K562 (cell line): ENCODE measurements at regions not wholly inside any gene's neighbourhood (a gene's known extent, or its start where the extent isn't known, plus 50 kb on each side); places are given as distances from the start of the nearest gene placed in this dataset.

Experiments
- ARID1B ChIP-seq: fragments of 450-650 bp; IDR thresholded peaks from 2 replicates; pipeline ENCODE4 v1.6.1; 2016; ENCODE audit warnings: antibody characterized with exemption, mild to moderate bottlenecking, inconsistent platforms
- ASH1L ChIP-seq: fragments of 450-650 bp; IDR thresholded peaks from 2 replicates; pipeline ENCODE4 v1.6.1; 2018; ENCODE audit warnings: borderline replicate concordance, mild to moderate bottlenecking, low read depth; ENCODE audit not compliant: partially characterized antibody
- CBX8 ChIP-seq: fragments of 200-600 bp; sonication (generic); IDR thresholded peaks from 2 replicates; pipeline ENCODE4 v1.6.1; 2012; ENCODE audit warnings: borderline replicate concordance, mixed run types, low read depth, mild to moderate bottlenecking, moderate library complexity, mixed read lengths, low read length, control low read depth, inconsistent platforms; ENCODE audit not compliant: poor library complexity, severe bottlenecking; ENCODE audit errors: extremely low read depth
- EGR1 ChIP-seq: fragments of 450-650 bp; conservative IDR thresholded peaks from 2 replicates; pipeline ENCODE4 v1.6.1; 2017; ENCODE audit warnings: mild to moderate bottlenecking
- KDM4B ChIP-seq, 2 experiments: fragments of 450-650 bp in 1 of 2; sonication (generic) in 1 of 2; IDR thresholded peaks; 2 replicates each; pipeline ENCODE4 v1.6.1; 2016 to 2017; ENCODE audit warnings: borderline replicate concordance in 2 of 2, antibody characterized with exemption in 1 of 2, low read depth in 1 of 2, mild to moderate bottlenecking in 1 of 2
- KLF1 ChIP-seq: fragments of 450-650 bp; IDR thresholded peaks from 2 replicates; pipeline ENCODE4 v1.6.1; 2016; ENCODE audit warnings: missing genetic modification characterization, missing compliant biosample characterization
- MAZ ChIP-seq, 2 experiments: fragments of 450-650 bp in 1 of 2; sonication (generic) in 1 of 2; formaldehyde crosslinking; IDR thresholded peaks in 1 of 2; conservative IDR thresholded peaks in 1 of 2; 2 replicates each; pipeline versions ENCODE4 v1.4.0 to v1.5.0; 2020; ENCODE audit warnings: mild to moderate bottlenecking in 1 of 2, missing genetic modification reagents in 1 of 2
- MLLT1 ChIP-seq, 2 experiments: fragments of 450-650 bp; IDR thresholded peaks; 2 replicates each; pipeline ENCODE4 v1.6.1; 2016
- NCOR1 ChIP-seq: fragments of 450-650 bp; IDR thresholded peaks from 2 replicates; pipeline ENCODE4 v1.6.1; 2016; ENCODE audit warnings: mild to moderate bottlenecking, moderate library complexity
- NR2C2 ChIP-seq, 2 experiments: fragments of 200-800 bp in 1 of 2; sonication (Bioruptor generic) in 1 of 2; sonication (generic) in 1 of 2; formaldehyde crosslinking in 1 of 2; IDR thresholded peaks; 2 replicates each; pipeline versions ENCODE4 v1.6.1 to v1.8.0; 2016 to 2022; ENCODE audit warnings: mild to moderate bottlenecking in 1 of 2, missing compliant biosample characterization in 1 of 2, missing genetic modification characterization in 1 of 2, missing genetic modification reagents in 1 of 2
- RNF2 ChIP-seq: sonication (generic); IDR thresholded peaks from 2 replicates; pipeline ENCODE4 v1.6.1; 2016
- SMAD4 ChIP-seq: fragments of 250-450 bp; sonication (Bioruptor Pico); conservative IDR thresholded peaks from 2 replicates; pipeline ENCODE4 v1.8.0; 2021; ENCODE audit warnings: inconsistent platforms, mild to moderate bottlenecking, moderate library complexity
- SRSF9 ChIP-seq: fragments of 200-400 bp; formaldehyde crosslinking; IDR thresholded peaks from 2 replicates; pipeline ENCODE4 v1.6.1; 2017; ENCODE audit warnings: low read depth, low read length, borderline replicate concordance
- TEAD4 ChIP-seq, 2 experiments: sonication (generic) in 1 of 2; formaldehyde crosslinking in 1 of 2; IDR thresholded peaks; 2 replicates each; pipeline versions ENCODE4 v1.6.1 to v1.8.0; 2012 to 2022; ENCODE audit warnings: borderline replicate concordance in 1 of 2, inconsistent platforms in 1 of 2, low read length in 1 of 2, mild to moderate bottlenecking in 1 of 2, missing genetic modification reagents in 1 of 2
- TFAP4 ChIP-seq: sonication (generic); formaldehyde crosslinking; IDR thresholded peaks from 2 replicates; pipeline ENCODE4 v1.8.0; 2022; ENCODE audit warnings: missing genetic modification reagents, mild to moderate bottlenecking, moderate library complexity, borderline replicate concordance
- ZNF75A ChIP-seq: fragments of 450-650 bp; formaldehyde crosslinking; IDR thresholded peaks from 2 replicates; pipeline ENCODE4 v1.4.0; 2020; ENCODE audit warnings: mild to moderate bottlenecking
- ZNF77 ChIP-seq: fragments of 250-450 bp; sonication (Bioruptor Pico); IDR thresholded peaks from 2 replicates; pipeline ENCODE4 v1.5.0; 2020

GRCh38 chr1:22296701-22297591 is 154.0 kb upstream of the WNT4 start (continued):
- TF ChIP-seq KLF1 (tag) (peak; percentile 98), TEAD4 (IDR thresholded peaks at IDR 0.05; ENCODE audit: low read length) (peak; percentile 63; the same call in 1 of the 2 replicates), TEAD4 (CRISPR knock-in tag; IDR thresholded peaks at IDR 0.05; ENCODE audit: borderline replicate concordance) (no peak), MLLT1 (IDR thresholded peaks at IDR 0.05) (peak in 1 of 2 experiments; percentile 94; a peak in 2 of 4 replicates), TFAP4 (CRISPR knock-in tag) (peak; percentile 44; the same call in 1 of the 2 replicates), MAZ (CRISPR knock-in tag; conservative IDR thresholded peaks at IDR 0.05 in 1 of 2, IDR thresholded peaks at IDR 0.05 in 1 of 2) (peak in 1 of 2 experiments; percentile 15; a peak in 1 of 4 replicates), SMAD4 (CRISPR knock-in tag) (peak; percentile 28; the same call in 1 of the 2 replicates), SRSF9 (no peak), ZNF77 (CRISPR knock-in tag) (no peak), ASH1L (no peak), ARID1B (peak; percentile 71), CBX8 (no peak), ZNF75A (CRISPR knock-in tag) (no peak), RNF2 (peak; percentile 77; the same call in 1 of the 2 replicates), NCOR1 (peak; percentile 11), EGR1 (no peak), KDM4B (IDR thresholded peaks at IDR 0.05; ENCODE audit: borderline replicate concordance in 2 of 2, low read depth in 1 of 2) (no peak), NR2C2 (CRISPR knock-in tag; IDR thresholded peaks at IDR 0.05) (no peak), NR2C2 (tag; IDR thresholded peaks at IDR 0.05) (peak; percentile 17; the same call in 1 of the 2 replicates)
- TF ChIP-seq, all 486 proteins: peak for 51
